ENCODE measurements at regions not wholly inside any gene's neighbourhood (a gene's known extent, or its start where the extent isn't known, plus 50 kb on each side); places are given as distances from the start of the nearest gene placed in this dataset.
"Not testable (repeated sequence)": the region's sequence is repeated elsewhere in the genome, so short reads cannot be mapped to it uniquely, and the experiment has no call there.

DNA sequence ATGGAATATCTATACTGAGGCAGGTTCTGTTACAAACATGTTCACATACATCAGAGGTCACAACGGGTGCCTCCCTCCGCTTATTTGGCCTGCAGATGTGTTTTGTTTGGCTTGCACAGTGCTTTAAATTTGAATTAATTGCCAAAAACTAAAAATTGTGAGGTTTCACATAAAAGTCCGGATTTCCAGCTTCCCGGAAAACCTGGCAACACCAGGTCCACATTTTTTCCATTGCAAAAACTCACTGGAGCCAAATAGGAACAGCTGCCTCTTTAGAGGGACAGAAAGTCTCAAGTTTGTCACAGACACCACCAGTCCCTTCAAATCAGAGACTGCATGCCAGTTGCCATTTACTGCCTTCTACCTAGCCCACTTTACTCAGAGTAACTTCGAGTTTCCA, 205.9 kb upstream of the MDFIC2 start:
- no peak for DNase-seq (ENCODE audit: low read depth in 2 of 3, low spot score in 2 of 3)

- DNase-seq (ENCODE audit: low read depth in 2 of 3, low spot score in 2 of 3) = no peak
Measured at GRCh38 chr3:70517124-70517890, 204.9 kb upstream of the MDFIC2 start.

DNA sequence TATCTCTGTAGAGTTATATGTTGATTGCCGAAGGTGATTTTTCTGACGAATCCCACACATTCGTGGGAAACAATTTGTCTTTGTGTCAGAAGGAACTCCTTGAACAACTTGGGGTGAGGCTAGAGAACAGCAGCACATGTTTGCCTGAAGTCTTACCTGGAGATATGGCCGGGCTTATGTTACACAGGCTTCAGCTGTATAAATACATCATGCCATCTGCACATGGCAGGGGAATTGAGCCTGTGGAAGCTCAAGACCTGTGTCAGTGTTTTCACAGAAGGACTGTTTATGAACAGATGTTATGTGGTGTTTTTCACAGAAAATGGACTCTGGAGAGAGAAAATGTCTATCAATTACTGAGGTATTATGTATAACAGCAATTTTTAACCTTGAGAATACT, 203.6 kb upstream of the MDFIC2 start:
- no peak for DNase-seq (ENCODE audit: low read depth in 2 of 3, low spot score in 2 of 3)

- DNase-seq (ENCODE audit: low read depth in 2 of 3, low spot score in 2 of 3) = no peak
Measured at GRCh38 chr3:70507486-70507885, 195.0 kb upstream of the MDFIC2 start.

GRCh38 chr3:70506775-70507174, 194.3 kb upstream of the MDFIC2 start:
- no peak for DNase-seq (ENCODE audit: low read depth in 2 of 3, low spot score in 2 of 3)

- no peak for DNase-seq (ENCODE audit: low read depth in 2 of 3, low spot score in 2 of 3)
Measured at GRCh38 chr3:70501561-70501960, 189.1 kb upstream of the MDFIC2 start.

GRCh38 chr3:70488816-70489215, 176.4 kb upstream of the MDFIC2 start:
- DNase-seq (ENCODE audit: low read depth in 2 of 3, low spot score in 2 of 3) = no peak

DNA sequence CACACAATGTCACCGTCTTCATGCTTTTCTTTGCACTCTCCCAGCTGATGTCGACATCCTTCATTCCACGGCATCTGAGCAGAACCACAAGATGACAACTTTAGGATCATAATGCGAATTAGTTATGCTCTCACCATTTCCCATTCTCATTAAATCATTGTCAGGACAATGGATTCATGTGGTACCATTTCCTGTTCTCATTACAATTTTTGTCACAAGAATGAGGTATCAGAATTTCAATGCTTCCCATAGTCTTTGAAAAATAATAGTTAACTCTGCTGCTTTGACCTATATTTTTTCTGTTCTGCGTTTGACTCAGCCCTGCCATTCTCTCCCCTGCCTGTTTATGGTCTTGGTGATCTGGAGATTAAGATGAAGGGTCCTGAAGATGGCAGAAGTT, 175.7 kb upstream of the MDFIC2 start:
- DNase-seq (ENCODE audit: low read depth in 2 of 3, low spot score in 2 of 3) = no peak

- no peak for DNase-seq (ENCODE audit: low read depth in 2 of 3, low spot score in 2 of 3)
Measured at GRCh38 chr3:70486414-70487017, 174.1 kb upstream of the MDFIC2 start.

DNA sequence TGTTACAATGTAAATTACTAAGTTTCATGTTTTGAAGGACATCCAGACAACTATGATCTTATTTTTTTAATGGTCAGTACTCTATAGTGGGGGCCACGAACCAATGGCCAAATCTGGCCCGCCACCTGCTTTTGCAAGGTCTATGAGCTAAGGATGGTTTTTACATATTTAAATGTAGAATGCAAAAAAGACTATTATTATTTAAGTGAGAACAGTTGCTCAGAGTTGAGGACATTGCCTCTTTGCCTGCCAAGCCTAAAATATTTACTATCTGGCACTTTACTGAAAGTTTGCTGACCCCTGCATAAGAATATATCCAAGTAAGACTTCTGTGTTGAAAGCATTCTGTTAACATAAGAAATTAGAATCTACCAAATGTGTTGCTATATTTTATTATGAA, 163.7 kb upstream of the MDFIC2 start:
- no peak for DNase-seq (ENCODE audit: low read depth in 2 of 3, low spot score in 2 of 3)

DNA sequence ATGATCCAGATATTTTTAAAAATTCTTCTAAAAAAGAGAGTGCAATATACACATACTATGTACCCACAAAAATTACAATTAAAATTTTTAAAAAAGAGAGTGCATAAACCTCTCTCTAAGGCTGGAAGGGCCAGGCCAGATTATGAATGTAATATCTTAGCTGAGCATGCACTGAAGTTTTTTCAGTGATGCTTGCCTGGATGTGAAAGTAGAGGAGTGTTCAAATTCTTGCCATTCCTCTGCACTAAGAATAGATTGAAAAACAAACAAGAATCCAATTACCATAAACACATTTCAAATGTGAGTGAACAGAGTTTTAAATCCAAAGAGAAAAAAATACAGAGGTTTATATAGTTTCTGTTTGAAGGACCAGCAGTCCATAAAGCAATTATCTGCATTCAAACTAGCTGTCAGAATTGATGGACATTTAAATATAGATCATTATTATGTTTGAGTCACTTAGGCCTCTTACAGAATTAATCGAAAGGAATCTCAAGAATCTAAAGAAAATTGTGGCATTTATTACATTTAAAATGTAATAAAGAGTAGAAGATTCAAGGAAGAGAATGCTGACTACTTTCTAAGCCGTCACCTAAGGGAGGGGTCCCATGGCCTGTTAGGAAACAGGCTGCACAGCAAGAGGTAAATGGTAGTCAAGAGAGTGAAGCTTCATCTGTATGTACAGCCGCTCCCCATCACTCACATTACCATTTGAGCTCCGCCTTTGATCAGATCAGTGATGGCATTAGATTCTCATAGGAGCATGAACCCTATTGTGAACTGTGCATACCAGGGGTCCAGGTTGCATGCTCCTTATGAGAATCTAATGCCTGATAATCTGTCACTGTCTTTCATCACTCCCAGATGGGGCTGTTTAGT, 159.3 kb upstream of the MDFIC2 start:
- no peak for DNase-seq (ENCODE audit: low read depth in 2 of 3, low spot score in 2 of 3)

DNA sequence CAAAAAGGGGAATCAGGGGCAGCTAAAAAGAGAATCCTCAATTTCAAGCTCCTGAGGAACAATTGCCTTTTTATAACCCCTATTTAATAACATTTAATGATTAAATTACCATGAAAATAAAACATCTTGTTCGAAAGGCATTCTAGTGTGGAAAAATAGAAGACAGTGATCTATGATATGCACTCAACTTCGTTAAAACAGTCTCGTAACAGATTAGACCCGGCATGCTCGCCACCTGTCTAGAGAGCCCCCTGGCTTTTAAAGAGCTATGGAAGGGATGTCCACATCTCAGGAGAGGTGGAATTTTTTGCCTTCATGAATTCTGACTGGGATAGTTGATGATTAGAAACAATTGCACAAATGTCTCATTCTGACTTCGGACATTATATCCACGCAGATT, 153.7 kb upstream of the MDFIC2 start:
- no peak for DNase-seq (ENCODE audit: low read depth in 2 of 3, low spot score in 2 of 3)

- DNase-seq (ENCODE audit: low read depth in 2 of 3, low spot score in 2 of 3) = no peak
Measured at GRCh38 chr3:70464876-70465275, 152.4 kb upstream of the MDFIC2 start.

- DNase-seq (ENCODE audit: low read depth in 2 of 3, low spot score in 2 of 3) = no peak
Measured at GRCh38 chr3:70464465-70464864, 152.0 kb upstream of the MDFIC2 start.

GRCh38 chr3:70450220-70450619, 137.8 kb upstream of the MDFIC2 start:
- not testable (repeated sequence) for DNase-seq (ENCODE audit: low read depth in 2 of 3, low spot score in 2 of 3)

- not testable (repeated sequence) for DNase-seq (ENCODE audit: low read depth in 2 of 3, low spot score in 2 of 3)
Measured at GRCh38 chr3:70435422-70435821, 123.0 kb upstream of the MDFIC2 start.

GRCh38 chr3:70433091-70433490, 120.7 kb upstream of the MDFIC2 start:
- DNase-seq (ENCODE audit: low read depth in 2 of 3, low spot score in 2 of 3) = no peak

DNA sequence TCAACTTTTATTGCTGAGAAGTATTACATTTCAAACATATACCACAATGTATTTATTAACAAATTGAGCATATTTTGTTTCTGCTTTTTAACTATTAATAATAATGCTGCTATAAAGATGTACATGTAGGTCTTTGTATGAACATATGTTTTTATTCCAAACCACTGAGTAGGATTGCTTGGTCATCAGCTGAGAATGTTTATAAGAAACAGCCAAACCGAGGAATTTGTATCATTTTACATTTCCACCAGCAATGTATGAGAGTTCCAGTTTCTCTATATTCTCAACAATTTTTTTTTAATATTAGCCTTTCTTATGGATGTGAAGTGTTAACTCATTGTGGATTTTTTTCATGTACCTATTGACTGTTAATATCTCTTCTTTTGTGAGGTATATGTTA, 119.5 kb upstream of the MDFIC2 start:
- DNase-seq (ENCODE audit: low read depth in 2 of 3, low spot score in 2 of 3) = no peak

- DNase-seq (ENCODE audit: low read depth in 2 of 3, low spot score in 2 of 3) = no peak
Measured at GRCh38 chr3:70426071-70426470, 113.6 kb upstream of the MDFIC2 start.

GRCh38 chr3:70421506-70421905, 109.1 kb upstream of the MDFIC2 start:
- DNase-seq (ENCODE audit: low read depth in 2 of 3, low spot score in 2 of 3) = no peak

DNA sequence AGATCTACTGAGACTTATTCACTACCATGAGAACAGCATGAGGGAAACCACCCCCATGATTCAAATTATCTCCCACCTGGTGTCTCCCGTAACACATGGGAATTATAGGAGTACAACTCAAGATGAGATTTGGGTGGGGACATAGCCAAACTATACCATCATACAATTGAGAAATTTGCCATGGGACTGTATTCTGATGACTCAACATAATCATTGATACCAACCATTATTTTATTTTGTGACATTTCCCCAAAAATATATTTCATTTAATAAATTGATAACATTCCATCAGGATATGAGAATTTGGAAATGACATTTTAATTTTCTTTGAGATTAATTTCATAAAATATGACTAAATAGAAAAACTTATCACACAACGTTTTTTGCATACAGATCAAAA, 96.6 kb upstream of the MDFIC2 start:
- DNase-seq (ENCODE audit: low read depth in 2 of 3, low spot score in 2 of 3) = no peak

GRCh38 chr3:70400194-70400593, 87.8 kb upstream of the MDFIC2 start:
- no peak for DNase-seq (ENCODE audit: low read depth in 2 of 3, low spot score in 2 of 3)

All from activated CD8-positive, alpha-beta memory T cell treated with anti-CD3 and anti-CD28 coated beads for 48 hours (primary cell).